ENCODE measurements at regions not wholly inside any gene's neighbourhood (a gene's known extent, or its start where the extent isn't known, plus 50 kb on each side); places are given as distances from the start of the nearest gene placed in this dataset.

DNA sequence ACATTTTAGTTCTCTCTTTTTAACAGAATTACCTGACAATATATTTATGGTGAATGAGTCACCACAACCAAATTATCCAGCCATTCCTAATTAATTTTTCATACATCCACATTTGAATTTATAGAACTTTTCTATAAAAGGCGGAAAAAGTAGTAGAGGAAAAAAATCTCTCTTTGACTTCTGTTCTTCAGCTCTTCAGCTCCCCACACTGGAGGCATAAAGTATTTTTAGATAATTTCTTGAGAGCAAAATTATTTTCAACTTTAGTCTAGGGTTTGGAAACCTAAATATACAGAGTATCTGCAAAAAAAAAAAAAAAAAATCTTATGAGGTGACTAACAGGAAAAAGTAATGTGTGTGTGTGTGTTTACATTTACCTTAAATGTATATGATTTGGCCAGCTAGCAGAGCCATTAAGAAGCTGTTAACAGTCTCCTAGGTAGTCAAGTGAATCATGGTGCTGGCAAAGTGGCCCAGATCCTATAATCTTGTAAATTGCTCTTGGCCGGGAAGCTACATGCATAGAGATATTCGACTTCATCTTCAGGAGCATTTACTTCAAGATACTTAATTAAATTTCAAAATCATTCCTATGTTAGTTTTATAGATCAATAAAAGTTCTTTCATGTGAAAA, 383.1 kb upstream of the STEAP1 start:
- no peak overlapping the region for H3K4me3 ChIP-seq (ENCODE audit: low read depth in 1 of 2, low read length in 2 of 2)
- H3K27ac ChIP-seq (ENCODE audit: low read length), result no peak overlapping the region
- no peaks in the 10 kb centered on the region for H3K36me3 ChIP-seq (ENCODE audit: control insufficient read depth in 1 of 2, insufficient read depth in 2 of 2, low read length in 2 of 2)
- H3K9me3 ChIP-seq (ENCODE audit: control insufficient read depth in 1 of 2, low read length in 2 of 2), result no peaks in the 10 kb centered on the region
- no peaks in the 10 kb centered on the region for H3K27me3 ChIP-seq (ENCODE audit: low read depth, low read length)
- no peaks in the 10 kb centered on the region for H3K4me1 ChIP-seq (ENCODE audit: control insufficient read depth in 1 of 2, insufficient read depth in 2 of 2, low read length in 2 of 2)

DNA sequence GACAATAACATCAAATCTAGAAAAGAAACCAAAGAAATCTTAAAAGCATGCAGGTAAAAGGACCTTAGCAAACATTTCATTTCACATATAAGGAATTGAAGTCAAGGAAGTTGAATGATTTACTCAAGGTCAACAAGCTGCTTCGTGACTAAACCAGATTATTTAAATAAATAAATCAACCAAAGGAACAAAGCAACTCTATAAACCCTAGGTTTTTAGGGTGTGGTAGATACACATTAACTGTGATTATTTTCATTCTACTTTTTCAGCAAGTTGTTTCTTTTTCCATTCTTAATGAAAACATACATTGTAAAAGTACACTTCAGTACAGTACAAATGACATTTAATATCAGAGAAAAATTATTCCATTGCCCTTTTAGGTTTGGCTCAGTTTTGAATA, 382.0 kb upstream of the STEAP1 start:
- Histone ChIP-seq H3K36me3 (ENCODE audit: control insufficient read depth in 1 of 2, insufficient read depth in 2 of 2, low read length in 2 of 2) (no peaks in the 10 kb centered on the region), H3K4me3 (ENCODE audit: low read depth in 1 of 2, low read length in 2 of 2) (no peak overlapping the region), H3K27me3 (ENCODE audit: low read depth, low read length) (no peaks in the 10 kb centered on the region), H3K27ac (ENCODE audit: low read length) (no peak overlapping the region), H3K4me1 (ENCODE audit: control insufficient read depth in 1 of 2, insufficient read depth in 2 of 2, low read length in 2 of 2) (no peaks in the 10 kb centered on the region), H3K9me3 (ENCODE audit: control insufficient read depth in 1 of 2, low read length in 2 of 2) (no peaks in the 10 kb centered on the region)

DNA sequence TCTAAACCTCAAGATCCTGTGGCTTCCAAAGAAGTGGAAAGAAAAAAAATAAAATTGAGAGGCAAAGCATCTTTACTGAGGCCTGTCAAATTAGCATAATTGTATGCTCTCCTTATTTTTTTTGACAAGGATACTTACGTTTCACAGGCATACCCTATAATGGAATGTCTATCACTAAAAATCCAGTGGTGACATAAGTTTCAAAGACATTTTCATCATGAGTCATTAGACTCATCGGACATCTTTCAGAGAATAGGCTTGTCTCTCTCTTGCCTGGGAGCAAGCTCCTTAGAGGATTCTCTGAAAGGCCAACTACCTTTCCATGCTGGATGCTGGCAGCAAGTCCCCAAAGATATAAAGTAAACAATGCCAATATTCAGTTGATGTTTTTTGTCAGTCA, 380.7 kb upstream of the STEAP1 start:
- peaks cover 0 to 3% of the 10 kb centered on the region in 2 donors for H3K9me3 ChIP-seq (ENCODE audit: control insufficient read depth in 1 of 2, low read length in 2 of 2)
- no peak overlapping the region for H3K4me3 ChIP-seq (ENCODE audit: low read depth in 1 of 2, low read length in 2 of 2)
- H3K36me3 ChIP-seq (ENCODE audit: control insufficient read depth in 1 of 2, insufficient read depth in 2 of 2, low read length in 2 of 2), result no peaks in the 10 kb centered on the region
- no peak overlapping the region for H3K27ac ChIP-seq (ENCODE audit: low read length)
- H3K4me1 ChIP-seq (ENCODE audit: control insufficient read depth in 1 of 2, insufficient read depth in 2 of 2, low read length in 2 of 2), result no peaks in the 10 kb centered on the region
- no peaks in the 10 kb centered on the region for H3K27me3 ChIP-seq (ENCODE audit: low read depth, low read length)

DNA sequence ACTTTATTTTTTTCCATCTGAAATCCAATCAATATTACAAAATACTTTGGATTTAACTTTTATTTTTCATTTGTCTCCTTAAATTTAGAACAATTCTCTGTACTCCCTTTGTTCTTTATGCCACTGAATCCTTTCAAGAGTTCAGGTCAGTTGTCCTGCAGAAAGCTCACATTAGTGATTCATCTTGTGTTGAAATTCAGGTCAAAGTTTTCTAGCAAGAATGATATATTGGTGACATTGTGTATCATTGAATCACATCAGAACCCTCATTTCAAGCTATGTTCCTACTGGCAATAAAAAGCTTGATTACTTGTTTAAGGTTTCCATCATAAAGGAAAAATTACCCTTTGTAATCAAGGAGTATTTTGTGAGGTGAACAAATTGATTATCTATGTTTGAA, 378.8 kb upstream of the STEAP1 start:
- Histone ChIP-seq H3K9me3 (ENCODE audit: control insufficient read depth in 1 of 2, low read length in 2 of 2) (peaks cover 0 to 3% of the 10 kb centered on the region in 2 donors), H3K27me3 (ENCODE audit: low read depth, low read length) (no peaks in the 10 kb centered on the region), H3K36me3 (ENCODE audit: control insufficient read depth in 1 of 2, insufficient read depth in 2 of 2, low read length in 2 of 2) (no peaks in the 10 kb centered on the region), H3K27ac (ENCODE audit: low read length) (no peak overlapping the region), H3K4me1 (ENCODE audit: control insufficient read depth in 1 of 2, insufficient read depth in 2 of 2, low read length in 2 of 2) (no peaks in the 10 kb centered on the region), H3K4me3 (ENCODE audit: low read depth in 1 of 2, low read length in 2 of 2) (no peak overlapping the region)

DNA sequence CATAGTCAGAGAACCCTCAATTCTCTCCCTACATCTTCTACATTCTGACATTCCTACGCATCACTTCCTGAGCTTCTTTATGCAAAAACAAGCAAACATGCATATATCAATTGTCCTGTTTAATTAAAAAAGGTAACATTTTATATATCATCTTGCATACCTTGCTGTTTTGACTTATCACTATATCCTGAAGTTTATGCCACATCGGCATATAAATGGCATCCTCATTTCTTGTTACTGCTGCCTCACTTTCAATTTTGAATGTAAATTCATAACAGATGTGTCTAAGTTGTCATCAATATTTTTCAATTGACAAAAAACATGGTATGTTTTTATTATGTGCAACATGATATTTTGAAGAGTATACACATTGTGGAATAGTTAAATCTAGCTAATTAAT, 377.3 kb upstream of the STEAP1 start:
- H3K36me3 ChIP-seq (ENCODE audit: control insufficient read depth in 1 of 2, insufficient read depth in 2 of 2, low read length in 2 of 2), result no peaks in the 10 kb centered on the region
- H3K4me3 ChIP-seq (ENCODE audit: low read depth in 1 of 2, low read length in 2 of 2), result no peak overlapping the region
- H3K27ac ChIP-seq (ENCODE audit: low read length), result no peak overlapping the region
- H3K27me3 ChIP-seq (ENCODE audit: low read depth, low read length), result no peaks in the 10 kb centered on the region
- H3K4me1 ChIP-seq (ENCODE audit: control insufficient read depth in 1 of 2, insufficient read depth in 2 of 2, low read length in 2 of 2), result no peaks in the 10 kb centered on the region
- peaks cover 0 to 3% of the 10 kb centered on the region in 2 donors for H3K9me3 ChIP-seq (ENCODE audit: control insufficient read depth in 1 of 2, low read length in 2 of 2)

DNA sequence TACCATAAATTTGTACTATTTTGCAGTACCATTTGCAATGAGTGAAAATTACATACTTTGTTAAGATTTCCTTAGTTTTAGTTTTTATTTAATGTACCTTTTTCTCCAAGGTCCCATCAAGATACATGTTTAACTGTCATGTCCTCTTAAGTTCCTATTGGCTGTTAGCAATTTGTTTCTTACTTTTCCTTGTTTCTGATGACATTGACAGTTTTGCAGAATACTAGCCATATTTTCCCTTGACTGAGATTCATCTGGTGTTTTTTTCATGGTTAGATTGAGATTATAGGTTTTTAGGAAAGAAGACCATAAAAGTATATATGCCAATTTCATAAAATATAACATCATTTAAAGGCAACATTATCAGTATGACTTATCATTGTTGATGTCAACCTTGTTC, 376.8 kb upstream of the STEAP1 start:
- peaks cover 0 to 3% of the 10 kb centered on the region in 2 donors for H3K9me3 ChIP-seq (ENCODE audit: control insufficient read depth in 1 of 2, low read length in 2 of 2)
- no peaks in the 10 kb centered on the region for H3K27me3 ChIP-seq (ENCODE audit: low read depth, low read length)
- no peak overlapping the region for H3K27ac ChIP-seq (ENCODE audit: low read length)
- no peaks in the 10 kb centered on the region for H3K4me1 ChIP-seq (ENCODE audit: control insufficient read depth in 1 of 2, insufficient read depth in 2 of 2, low read length in 2 of 2)
- no peaks in the 10 kb centered on the region for H3K36me3 ChIP-seq (ENCODE audit: control insufficient read depth in 1 of 2, insufficient read depth in 2 of 2, low read length in 2 of 2)
- H3K4me3 ChIP-seq (ENCODE audit: low read depth in 1 of 2, low read length in 2 of 2), result no peak overlapping the region

DNA sequence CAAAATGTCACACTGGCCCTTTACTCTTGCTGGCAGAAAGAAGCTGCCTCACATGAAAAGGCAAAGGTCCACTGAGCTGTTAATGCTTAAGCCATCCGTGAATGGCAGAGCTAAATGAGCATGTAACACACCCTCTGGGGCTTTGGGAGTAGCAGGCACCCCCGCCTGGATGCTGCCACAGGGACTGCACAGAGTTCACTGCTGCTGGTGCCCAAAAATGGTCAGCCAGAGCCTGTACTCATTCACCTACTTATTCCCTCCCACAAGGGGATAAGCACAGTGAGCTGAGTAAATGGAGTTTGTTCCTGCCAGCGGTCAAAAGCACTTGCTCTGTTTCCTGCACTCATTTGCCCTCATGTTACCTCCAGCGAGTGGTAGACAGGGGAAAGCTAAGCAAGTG, 374.0 kb upstream of the STEAP1 start:
- H3K9me3 ChIP-seq (ENCODE audit: control insufficient read depth in 1 of 2, low read length in 2 of 2), result peaks cover 0 to 3% of the 10 kb centered on the region in 2 donors
- H3K36me3 ChIP-seq (ENCODE audit: control insufficient read depth in 1 of 2, insufficient read depth in 2 of 2, low read length in 2 of 2), result no peaks in the 10 kb centered on the region
- no peak overlapping the region for H3K4me3 ChIP-seq (ENCODE audit: low read depth in 1 of 2, low read length in 2 of 2)
- no peaks in the 10 kb centered on the region for H3K27me3 ChIP-seq (ENCODE audit: low read depth, low read length)
- no peaks in the 10 kb centered on the region for H3K4me1 ChIP-seq (ENCODE audit: control insufficient read depth in 1 of 2, insufficient read depth in 2 of 2, low read length in 2 of 2)
- H3K27ac ChIP-seq (ENCODE audit: low read length), result no peak overlapping the region

DNA sequence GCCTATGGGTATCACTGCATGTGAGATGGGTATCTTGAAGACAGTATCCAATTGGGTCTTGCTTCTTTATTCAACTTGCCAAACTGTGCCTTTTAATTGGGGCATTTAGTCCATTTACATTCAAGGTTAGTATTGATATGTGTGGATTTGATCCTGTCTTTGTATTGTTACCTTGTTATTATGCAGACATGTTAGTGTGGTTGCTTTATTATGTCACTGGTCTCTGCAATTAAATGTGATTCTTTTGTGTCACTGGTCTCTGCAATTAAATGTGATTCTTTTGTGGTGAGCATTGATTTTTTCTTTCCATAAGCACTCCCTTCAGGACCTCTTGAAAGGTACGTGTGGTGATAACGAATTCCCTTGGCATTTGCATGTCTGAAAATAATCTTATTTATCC, 357.8 kb upstream of the STEAP1 start:
- Histone ChIP-seq H3K36me3 (ENCODE audit: control insufficient read depth in 1 of 2, insufficient read depth in 2 of 2, low read length in 2 of 2) (no peaks in the 10 kb centered on the region), H3K4me1 (ENCODE audit: control insufficient read depth in 1 of 2, insufficient read depth in 2 of 2, low read length in 2 of 2) (no peaks in the 10 kb centered on the region), H3K27me3 (ENCODE audit: low read depth, low read length) (no peaks in the 10 kb centered on the region), H3K27ac (ENCODE audit: low read length) (no peak overlapping the region), H3K9me3 (ENCODE audit: control insufficient read depth in 1 of 2, low read length in 2 of 2) (peaks cover 0 to 7% of the 10 kb centered on the region in 2 donors), H3K4me3 (ENCODE audit: low read depth in 1 of 2, low read length in 2 of 2) (no peak overlapping the region)

DNA sequence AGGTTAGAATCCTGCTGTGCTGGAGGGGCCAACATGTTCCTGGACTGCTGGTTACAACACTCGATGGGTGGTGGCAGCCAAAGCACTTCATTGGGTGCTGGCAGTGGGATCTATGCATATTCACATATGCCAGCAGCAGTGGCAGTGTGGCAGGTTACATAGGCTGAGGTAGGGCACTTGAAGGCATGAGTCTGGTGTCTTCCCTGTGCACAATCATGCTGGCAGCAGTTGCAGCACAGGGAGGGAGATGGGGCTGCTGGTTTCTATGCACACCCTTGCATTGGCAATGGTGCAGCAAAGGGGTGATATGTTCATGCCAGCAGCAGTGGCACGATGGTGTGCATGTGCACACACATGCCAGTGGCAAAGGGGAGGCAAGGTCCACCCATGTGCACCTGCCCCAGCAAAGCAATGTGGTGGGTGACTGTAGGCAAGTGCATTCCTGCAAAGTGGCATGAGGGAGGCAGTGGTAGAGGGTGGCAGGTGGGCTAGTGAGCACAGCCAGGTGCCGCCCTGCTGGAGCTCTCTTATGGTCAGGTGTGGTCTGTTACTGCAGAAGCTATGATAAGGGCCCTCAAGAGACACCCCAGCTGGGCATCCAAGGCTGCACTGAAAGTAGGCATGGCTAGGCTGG, 356.2 kb upstream of the STEAP1 start:
- Histone ChIP-seq H3K9me3 (ENCODE audit: control insufficient read depth in 1 of 2, low read length in 2 of 2) (peaks cover 0 to 7% of the 10 kb centered on the region in 2 donors), H3K4me1 (ENCODE audit: control insufficient read depth in 1 of 2, insufficient read depth in 2 of 2, low read length in 2 of 2) (no peaks in the 10 kb centered on the region), H3K4me3 (ENCODE audit: low read depth in 1 of 2, low read length in 2 of 2) (no peak overlapping the region), H3K36me3 (ENCODE audit: control insufficient read depth in 1 of 2, insufficient read depth in 2 of 2, low read length in 2 of 2) (no peaks in the 10 kb centered on the region), H3K27me3 (ENCODE audit: low read depth, low read length) (no peaks in the 10 kb centered on the region), H3K27ac (ENCODE audit: low read length) (no peak overlapping the region)

DNA sequence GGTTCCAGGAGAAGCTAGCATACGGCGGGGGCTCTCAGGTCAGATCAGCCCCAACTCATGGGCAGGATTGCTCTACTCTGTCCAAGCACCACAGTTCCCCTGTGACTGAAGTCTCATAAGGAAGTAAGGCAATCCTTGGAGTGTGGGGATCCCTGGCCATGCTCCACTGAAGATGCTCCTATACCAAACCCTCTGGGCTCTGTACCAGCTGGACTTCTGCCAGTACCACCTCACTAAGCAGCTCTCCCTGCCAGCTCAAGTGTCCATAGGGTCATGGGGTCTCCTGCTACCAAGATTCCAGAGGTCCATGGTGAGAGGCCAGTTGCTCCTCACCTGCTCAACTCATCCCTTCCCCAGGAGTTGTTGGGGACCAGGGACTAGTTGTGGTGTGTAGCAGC, 355.7 kb upstream of the STEAP1 start:
- H3K27me3 ChIP-seq (ENCODE audit: low read depth, low read length), result no peaks in the 10 kb centered on the region
- H3K9me3 ChIP-seq (ENCODE audit: control insufficient read depth in 1 of 2, low read length in 2 of 2), result peaks cover 0 to 7% of the 10 kb centered on the region in 2 donors
- no peak overlapping the region for H3K27ac ChIP-seq (ENCODE audit: low read length)
- H3K4me1 ChIP-seq (ENCODE audit: control insufficient read depth in 1 of 2, insufficient read depth in 2 of 2, low read length in 2 of 2), result no peaks in the 10 kb centered on the region
- H3K36me3 ChIP-seq (ENCODE audit: control insufficient read depth in 1 of 2, insufficient read depth in 2 of 2, low read length in 2 of 2), result no peaks in the 10 kb centered on the region
- no peak overlapping the region for H3K4me3 ChIP-seq (ENCODE audit: low read depth in 1 of 2, low read length in 2 of 2)

DNA sequence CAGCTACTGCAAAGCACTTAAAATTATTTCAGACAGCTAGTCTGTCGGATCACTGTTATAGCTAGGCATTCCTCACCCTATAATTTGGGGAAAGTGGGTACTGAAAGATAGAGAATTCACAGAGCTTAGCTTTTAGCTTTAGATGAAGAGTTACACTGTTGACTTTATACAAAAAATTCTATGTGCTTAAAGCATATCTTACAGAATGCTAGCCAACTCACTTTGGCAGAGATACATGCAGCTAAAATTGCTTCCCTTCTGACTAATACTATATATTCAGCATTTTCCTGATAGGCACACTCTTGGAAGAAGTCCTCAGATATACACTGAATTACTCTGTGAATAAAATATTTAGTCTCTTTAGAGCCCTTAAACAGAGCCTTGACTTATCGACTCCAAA, 353.5 kb upstream of the STEAP1 start:
- H3K4me3 ChIP-seq (ENCODE audit: low read depth in 1 of 2, low read length in 2 of 2), result no peak overlapping the region
- no peaks in the 10 kb centered on the region for H3K4me1 ChIP-seq (ENCODE audit: control insufficient read depth in 1 of 2, insufficient read depth in 2 of 2, low read length in 2 of 2)
- no peaks in the 10 kb centered on the region for H3K27me3 ChIP-seq (ENCODE audit: low read depth, low read length)
- no peaks in the 10 kb centered on the region for H3K36me3 ChIP-seq (ENCODE audit: control insufficient read depth in 1 of 2, insufficient read depth in 2 of 2, low read length in 2 of 2)
- H3K9me3 ChIP-seq (ENCODE audit: control insufficient read depth in 1 of 2, low read length in 2 of 2), result peaks cover 0 to 7% of the 10 kb centered on the region in 2 donors
- no peak overlapping the region for H3K27ac ChIP-seq (ENCODE audit: low read length)

DNA sequence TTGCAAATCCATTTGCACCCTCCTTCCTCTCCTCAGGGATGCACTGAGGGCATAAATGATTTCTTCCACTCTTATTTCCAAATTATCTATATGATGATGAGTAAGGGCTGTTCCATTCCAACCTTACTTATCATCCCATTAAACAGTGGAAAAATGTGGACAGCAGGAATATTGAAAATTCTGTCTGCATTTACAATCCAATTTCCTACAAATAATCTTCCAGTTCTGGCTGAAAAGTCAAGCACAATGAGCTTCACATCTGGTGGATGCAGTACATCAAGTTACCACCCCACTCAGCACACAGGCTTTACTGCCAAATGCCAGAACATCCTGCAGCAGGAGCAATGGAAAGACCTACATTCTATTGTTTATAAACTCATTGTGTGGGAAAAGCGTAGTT, 345.0 kb upstream of the STEAP1 start:
- no peaks in the 10 kb centered on the region for H3K4me1 ChIP-seq (ENCODE audit: control insufficient read depth in 1 of 2, insufficient read depth in 2 of 2, low read length in 2 of 2)
- H3K36me3 ChIP-seq (ENCODE audit: control insufficient read depth in 1 of 2, insufficient read depth in 2 of 2, low read length in 2 of 2), result no peaks in the 10 kb centered on the region
- H3K27me3 ChIP-seq (ENCODE audit: low read depth, low read length), result no peaks in the 10 kb centered on the region
- H3K27ac ChIP-seq (ENCODE audit: low read length), result no peak overlapping the region
- no peak overlapping the region for H3K4me3 ChIP-seq (ENCODE audit: low read depth in 1 of 2, low read length in 2 of 2)
- H3K9me3 ChIP-seq (ENCODE audit: control insufficient read depth in 1 of 2, low read length in 2 of 2), result peaks cover 0 to 4% of the 10 kb centered on the region in 2 donors

Data from muscle layer of duodenum (tissue), 2 donors.